IMR-90 (cell line): ENCODE measurements at regions not wholly inside any gene's neighbourhood (a gene's known extent, or its start where the extent isn't known, plus 50 kb on each side); places are given as distances from the start of the nearest gene placed in this dataset.

Source experiments
- ATAC-seq: fragments of 200-7000 bp; cut with Tn5 transposase; 2 replicates; pipeline ENCODE4 v1.9.1; 2020; ENCODE audit warnings: low read depth, mild to moderate bottlenecking, moderate library complexity
- BruUV-seq: library from RNA; stranded (reverse); fragments of 400-500 nt; replicated peaks from 2 replicates; lab custom pipeline; 2021; lab: Mats Ljungman, UMichigan
- CTCF ChIA-PET: fragments of 300-600 bp; formaldehyde crosslinking; extraction: SDS; loops from one replicate; lab custom pipeline; 2021; ENCODE audit warnings: antibody characterized with exemption; lab: Yijun Ruan, JAX
- POLR2A ChIA-PET: fragments of 300-600 bp; sonication (Branson Sonifier 250); formaldehyde crosslinking; loops from one replicate; lab custom pipeline; 2022; ENCODE audit warnings: antibody characterized with exemption; ENCODE audit not compliant: unreplicated experiment; lab: Charles Lee
- DNase-seq: peaks from one replicate; pipeline ENCODE4 v3.0.0; 2013
- H2AFZ ChIP-seq: replicated peaks from 2 replicates; pipeline ENCODE3; 2013; ENCODE audit warnings: low read length, mild to moderate bottlenecking; ENCODE audit not compliant: poor library complexity
- H2AK5ac ChIP-seq: 2 replicates; pipeline ENCODE4 v1.6.1; 2013; ENCODE audit warnings: low read depth, low read length, inconsistent platforms
- H2AK9ac ChIP-seq: replicated peaks from 2 replicates; pipeline ENCODE3; 2013; ENCODE audit warnings: mild to moderate bottlenecking, low read depth, low read length, moderate library complexity; ENCODE audit not compliant: poor library complexity
- H2BK120ac ChIP-seq: 2 replicates; pipeline ENCODE4 v1.6.1; 2013; ENCODE audit warnings: low read depth, low read length, inconsistent platforms
- H2BK15ac ChIP-seq: 3 replicates; pipeline ENCODE4 v1.6.1; 2013; ENCODE audit warnings: low read depth, low read length, inconsistent platforms
- H2BK20ac ChIP-seq: 2 replicates; pipeline ENCODE4 v1.6.1; 2013; ENCODE audit warnings: low read depth, mild to moderate bottlenecking, inconsistent platforms, low read length, moderate library complexity
- H2BK5ac ChIP-seq: 2 replicates; pipeline ENCODE4 v1.6.1; 2013; ENCODE audit warnings: mild to moderate bottlenecking, low read depth, low read length, inconsistent platforms; ENCODE audit not compliant: poor library complexity, severe bottlenecking
- H3K14ac ChIP-seq: replicated peaks from 2 replicates; pipeline ENCODE4 v1.6.1; 2013; ENCODE audit warnings: low read depth, low read length, inconsistent platforms
- H3K18ac ChIP-seq: 2 replicates; pipeline ENCODE4 v1.6.1; 2013; ENCODE audit warnings: low read depth, low read length, control low read depth
- H3K23ac ChIP-seq: 2 replicates; pipeline ENCODE4 v1.6.1; 2013; ENCODE audit warnings: low read depth, low read length, inconsistent platforms
- H3K27ac ChIP-seq: 2 replicates; pipeline ENCODE4 v1.5.1; 2013; ENCODE audit warnings: mild to moderate bottlenecking, control low read depth, low read length; ENCODE audit not compliant: insufficient read depth
- H3K27me3 ChIP-seq: 2 replicates; pipeline ENCODE4 v1.6.1; 2013; ENCODE audit warnings: low read length; ENCODE audit not compliant: control insufficient read depth, insufficient read depth
- H3K36me3 ChIP-seq: 2 replicates; pipeline ENCODE4 v1.6.1; 2013; ENCODE audit warnings: low read length, mixed read lengths; ENCODE audit not compliant: control insufficient read depth, insufficient read depth
- H3K4ac ChIP-seq: 2 replicates; pipeline ENCODE4 v1.6.1; 2013; ENCODE audit warnings: low read depth, low read length, inconsistent platforms
- H3K4me1 ChIP-seq: 2 replicates; pipeline ENCODE4 v1.6.1; 2013; ENCODE audit warnings: low read length, mixed read lengths; ENCODE audit not compliant: control insufficient read depth, insufficient read depth
- H3K4me2 ChIP-seq: 2 replicates; pipeline ENCODE4 v1.6.1; 2013; ENCODE audit warnings: low read depth, mild to moderate bottlenecking, control low read depth, low read length, moderate library complexity
- H3K4me3 ChIP-seq: 2 replicates; pipeline ENCODE4 v1.5.1; 2013; ENCODE audit warnings: low read depth, mild to moderate bottlenecking, control low read depth, low read length, moderate library complexity; ENCODE audit not compliant: insufficient read depth
- H3K56ac ChIP-seq: 2 replicates; pipeline ENCODE4 v1.6.1; 2013; ENCODE audit warnings: low read length, inconsistent platforms; ENCODE audit not compliant: insufficient read depth; ENCODE audit errors: extremely low read depth
- H3K79me1 ChIP-seq, 2 experiments: 2 replicates each; pipeline ENCODE4 v1.6.1; 2013; ENCODE audit warnings: low read length in 2 of 2, inconsistent platforms in 1 of 2, low read depth in 1 of 2
- H3K9ac ChIP-seq: 2 replicates; pipeline ENCODE4 v1.6.1; 2013; ENCODE audit warnings: low read depth, low read length, control low read depth
- H3K9me1 ChIP-seq: 2 replicates; pipeline ENCODE4 v1.6.1; 2013; ENCODE audit warnings: low read length, inconsistent platforms; ENCODE audit not compliant: insufficient read depth
- H3K9me3 ChIP-seq: 2 replicates; pipeline ENCODE4 v1.6.1; 2013; ENCODE audit warnings: low read length; ENCODE audit not compliant: control insufficient read depth, insufficient read depth
- H4K20me1 ChIP-seq: 2 replicates; pipeline ENCODE4 v1.6.1; 2013; ENCODE audit warnings: low read length, inconsistent platforms; ENCODE audit not compliant: insufficient read depth
- H4K5ac ChIP-seq: 2 replicates; pipeline ENCODE4 v1.6.1; 2013; ENCODE audit warnings: mild to moderate bottlenecking, low read depth, low read length, control low read depth
- H4K8ac ChIP-seq, 2 experiments: 2 replicates each; pipeline ENCODE4 v1.6.1; 2013; ENCODE audit warnings: low read depth in 2 of 2, low read length in 2 of 2, control low read depth in 1 of 2, inconsistent platforms in 1 of 2
- H4K91ac ChIP-seq: 2 replicates; pipeline ENCODE4 v1.6.1; 2013; ENCODE audit warnings: low read depth, low read length, inconsistent platforms; ENCODE audit not compliant: insufficient read depth
- BHLHE40 ChIP-seq: fragments of 150-350 bp; IDR thresholded peaks from 2 replicates; pipeline ENCODE4 v1.6.1; 2016; ENCODE audit warnings: mild to moderate bottlenecking, low read depth, low read length
- CEBPB ChIP-seq: IDR thresholded peaks from 2 replicates; pipeline ENCODE4 v1.6.1; 2012; ENCODE audit warnings: low read depth, low read length, improper control_type of control experiment
- CHD1 ChIP-seq: IDR thresholded peaks from 2 replicates; pipeline ENCODE4 v1.6.1; 2012; ENCODE audit warnings: low read depth, low read length, improper control_type of control experiment
- FOS ChIP-seq: fragments of 150-350 bp; IDR thresholded peaks from 2 replicates; pipeline ENCODE4 v1.6.1; 2016; ENCODE audit warnings: low read depth, low read length
- MAZ ChIP-seq: IDR thresholded peaks from 2 replicates; pipeline ENCODE4 v1.6.1; 2012; ENCODE audit warnings: low read depth, mild to moderate bottlenecking, low read length, improper control_type of control experiment, moderate library complexity, borderline replicate concordance
- MXI1 ChIP-seq: IDR thresholded peaks from 2 replicates; pipeline ENCODE4 v1.6.1; 2012; ENCODE audit warnings: low read depth, mild to moderate bottlenecking, low read length, moderate library complexity, borderline replicate concordance
- NFE2L2 ChIP-seq: fragments of 150-350 bp; IDR thresholded peaks from 2 replicates; pipeline ENCODE4 v1.6.1; 2016; ENCODE audit warnings: low read depth, mild to moderate bottlenecking, low read length
- RAD21 ChIP-seq: IDR thresholded peaks from 2 replicates; pipeline ENCODE4 v1.6.1; 2012; ENCODE audit warnings: low read length, improper control_type of control experiment
- RCOR1 ChIP-seq: IDR thresholded peaks from 2 replicates; pipeline ENCODE4 v1.6.1; 2012; ENCODE audit warnings: mild to moderate bottlenecking, low read length, improper control_type of control experiment; ENCODE audit not compliant: insufficient replicate concordance
- RFX5 ChIP-seq: IDR thresholded peaks from 2 replicates; pipeline ENCODE4 v1.8.0; 2012; ENCODE audit warnings: low read depth, mild to moderate bottlenecking, low read length, moderate library complexity
- SMC3 ChIP-seq: fragments of 150-350 bp; IDR thresholded peaks from 2 replicates; pipeline ENCODE4 v1.6.1; 2016; ENCODE audit warnings: low read depth, mild to moderate bottlenecking, antibody characterized with exemption, low read length, moderate library complexity
- dilution Hi-C: fragments of 300-500 bp; cut with HindIII; formaldehyde crosslinking; loops from one replicate; pipeline ENCODE4 v1.14.3; 2018; ENCODE audit warnings: low sequenced_read_pairs; ENCODE audit not compliant: unreplicated experiment
- in situ Hi-C: fragments of 300-500 bp; cut with MboI; formaldehyde crosslinking; loops from 3 replicates; pipeline ENCODE4 v1.14.3; 2019; ENCODE audit warnings: low sequenced_read_pairs, inconsistent platforms, mixed read lengths
- intact Hi-C: fragments of 100-400 bp; cut with micrococcal nuclease; formaldehyde crosslinking; loops from 2 replicates; pipeline ENCODE4 v1.10.0; 2022
- TF ChIP-seq, protein P1 (sequence below): fragments of 150-350 bp; IDR thresholded peaks from 2 replicates; pipeline ENCODE4 v1.6.1; 2017; ENCODE audit warnings: mild to moderate bottlenecking, antibody characterized with exemption, low read length, low read depth
- TF ChIP-seq, protein P2 (sequence below): conservative IDR thresholded peaks from 2 replicates; pipeline ENCODE4 v1.5.1; 2012; ENCODE audit warnings: mild to moderate bottlenecking, low read depth, low read length, improper control_type of control experiment
- TF ChIP-seq, protein P3 (sequence below): fragments of 150-350 bp; IDR thresholded peaks from 2 replicates; pipeline ENCODE4 v1.6.1; 2016; ENCODE audit warnings: low read depth, mild to moderate bottlenecking, low read length, moderate library complexity, borderline replicate concordance

DNA sequence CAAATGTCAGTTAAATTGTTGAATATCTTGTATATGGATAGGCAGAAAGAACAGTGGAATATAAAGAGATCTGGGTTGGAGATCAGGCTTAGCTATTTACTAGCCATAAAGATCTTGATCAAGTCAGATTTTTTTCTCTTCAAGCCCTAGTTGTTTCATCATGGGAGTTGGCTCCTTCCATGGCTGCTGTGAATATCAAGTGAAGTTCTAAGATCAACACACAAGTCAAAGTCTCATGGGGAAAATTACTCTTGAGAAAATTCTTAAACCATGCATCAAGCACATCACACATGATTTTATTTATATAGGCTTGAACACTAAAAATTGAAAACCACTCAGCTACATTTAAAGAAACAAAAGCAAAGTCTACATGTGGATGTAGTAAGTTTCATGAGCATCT is 79.8 kb downstream of the C1D start:
- Histone ChIP-seq H2BK20ac (no peak overlapping the region), H3K14ac (no peak overlapping the region), H4K91ac (no peak overlapping the region), H2AK9ac (no peak overlapping the region), H2AFZ (no peak overlapping the region), H3K27ac (no peak overlapping the region), H3K4me1 (no peaks in the 10 kb centered on the region; the same call in 1 of the 2 replicates), H3K9me1 (no peaks in the 10 kb centered on the region), H3K79me1 (no peaks in the 10 kb centered on the region), H4K8ac (no peak overlapping the region), H3K4me3 (no peak overlapping the region), H3K4ac (no peak overlapping the region), H3K9me3 (no peaks in the 10 kb centered on the region), H3K27me3 (peaks cover 8% of the 10 kb centered on the region), H4K20me1 (no peaks in the 10 kb centered on the region), H2BK15ac (no peak overlapping the region), H2AK5ac (no peak overlapping the region), H3K56ac (no peak overlapping the region), H4K5ac (no peak overlapping the region), H2BK5ac (no peak overlapping the region), H3K4me2 (no peak overlapping the region), H3K9ac (no peak overlapping the region), H3K23ac (no peak overlapping the region), H3K18ac (no peak overlapping the region), H3K36me3 (no peaks in the 10 kb centered on the region), H2BK120ac (no peak overlapping the region)
- ChIA-PET POLR2A (no interaction called here), CTCF (no interaction called here)
- TF ChIP-seq RCOR1 (no peak), SMC3 (no peak), MXI1 (no peak), RAD21 (no peak), BHLHE40 (no peak), RFX5 (no peak), CHD1 (no peak), NFE2L2 (no peak), CEBPB (no peak), FOS (no peak), MAZ (no peak)
- TF ChIP-seq, protein P1, sequence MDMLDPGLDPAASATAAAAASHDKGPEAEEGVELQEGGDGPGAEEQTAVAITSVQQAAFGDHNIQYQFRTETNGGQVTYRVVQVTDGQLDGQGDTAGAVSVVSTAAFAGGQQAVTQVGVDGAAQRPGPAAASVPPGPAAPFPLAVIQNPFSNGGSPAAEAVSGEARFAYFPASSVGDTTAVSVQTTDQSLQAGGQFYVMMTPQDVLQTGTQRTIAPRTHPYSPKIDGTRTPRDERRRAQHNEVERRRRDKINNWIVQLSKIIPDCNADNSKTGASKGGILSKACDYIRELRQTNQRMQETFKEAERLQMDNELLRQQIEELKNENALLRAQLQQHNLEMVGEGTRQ, result no peak
- TF ChIP-seq, protein P2, sequence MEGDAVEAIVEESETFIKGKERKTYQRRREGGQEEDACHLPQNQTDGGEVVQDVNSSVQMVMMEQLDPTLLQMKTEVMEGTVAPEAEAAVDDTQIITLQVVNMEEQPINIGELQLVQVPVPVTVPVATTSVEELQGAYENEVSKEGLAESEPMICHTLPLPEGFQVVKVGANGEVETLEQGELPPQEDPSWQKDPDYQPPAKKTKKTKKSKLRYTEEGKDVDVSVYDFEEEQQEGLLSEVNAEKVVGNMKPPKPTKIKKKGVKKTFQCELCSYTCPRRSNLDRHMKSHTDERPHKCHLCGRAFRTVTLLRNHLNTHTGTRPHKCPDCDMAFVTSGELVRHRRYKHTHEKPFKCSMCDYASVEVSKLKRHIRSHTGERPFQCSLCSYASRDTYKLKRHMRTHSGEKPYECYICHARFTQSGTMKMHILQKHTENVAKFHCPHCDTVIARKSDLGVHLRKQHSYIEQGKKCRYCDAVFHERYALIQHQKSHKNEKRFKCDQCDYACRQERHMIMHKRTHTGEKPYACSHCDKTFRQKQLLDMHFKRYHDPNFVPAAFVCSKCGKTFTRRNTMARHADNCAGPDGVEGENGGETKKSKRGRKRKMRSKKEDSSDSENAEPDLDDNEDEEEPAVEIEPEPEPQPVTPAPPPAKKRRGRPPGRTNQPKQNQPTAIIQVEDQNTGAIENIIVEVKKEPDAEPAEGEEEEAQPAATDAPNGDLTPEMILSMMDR, result no peak
- TF ChIP-seq, protein P3, sequence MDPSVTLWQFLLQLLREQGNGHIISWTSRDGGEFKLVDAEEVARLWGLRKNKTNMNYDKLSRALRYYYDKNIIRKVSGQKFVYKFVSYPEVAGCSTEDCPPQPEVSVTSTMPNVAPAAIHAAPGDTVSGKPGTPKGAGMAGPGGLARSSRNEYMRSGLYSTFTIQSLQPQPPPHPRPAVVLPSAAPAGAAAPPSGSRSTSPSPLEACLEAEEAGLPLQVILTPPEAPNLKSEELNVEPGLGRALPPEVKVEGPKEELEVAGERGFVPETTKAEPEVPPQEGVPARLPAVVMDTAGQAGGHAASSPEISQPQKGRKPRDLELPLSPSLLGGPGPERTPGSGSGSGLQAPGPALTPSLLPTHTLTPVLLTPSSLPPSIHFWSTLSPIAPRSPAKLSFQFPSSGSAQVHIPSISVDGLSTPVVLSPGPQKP, result no peak
- DNase-seq (peak; percentile 14), ATAC-seq (no peak)
- intact Hi-C loops (no loop called here), in situ Hi-C loops (no loop called here), dilution Hi-C loops (no loop called here)
- no TSS peak for BruUV-seq
